Inflammatory macrophage (primary cell): ENCODE measurements at regions not wholly inside any gene's neighbourhood (a gene's known extent, or its start where the extent isn't known, plus 50 kb on each side); places are given as distances from the start of the nearest gene placed in this dataset.
"Not testable (repeated sequence)": the region's sequence is repeated elsewhere in the genome, so short reads cannot be mapped to it uniquely, and the experiment has no call there.

Experiments used
- DNase-seq, 2 donors: peaks; one replicate each; pipeline ENCODE4 v3.0.0-alpha.2; 2020 to 2022

- DNase-seq, result no peak
These were observed 786.6 kb upstream of the RGS18 start for GRCh38 chr1:191371626-191372025.

- no peak for DNase-seq
These were observed 770.0 kb upstream of the RGS18 start for GRCh38 chr1:191388283-191388682.

- DNase-seq, result no peak
These were observed 761.6 kb upstream of the RGS18 start for GRCh38 chr1:191396622-191397021.

GRCh38 chr1:191398551-191398950, 759.7 kb upstream of the RGS18 start:
- DNase-seq, result no peak

GRCh38 chr1:191405417-191405816, 752.8 kb upstream of the RGS18 start:
- DNase-seq, result no peak

GRCh38 chr1:191414981-191415640, 743.2 kb upstream of the RGS18 start:
- DNase-seq, result no peak

GRCh38 chr1:191419842-191420241, 738.4 kb upstream of the RGS18 start:
- no peak for DNase-seq

- no peak for DNase-seq
These were observed 730.7 kb upstream of the RGS18 start for GRCh38 chr1:191427593-191427992.

- DNase-seq, result no peak
These were observed 725.4 kb upstream of the RGS18 start for GRCh38 chr1:191432817-191433216.

GRCh38 chr1:191438979-191439378, 719.3 kb upstream of the RGS18 start:
- no peak for DNase-seq

- DNase-seq, result not testable (repeated sequence)
These were observed 710.0 kb upstream of the RGS18 start for GRCh38 chr1:191448279-191448678.

- DNase-seq, result no peak
These were observed 705.7 kb upstream of the RGS18 start for GRCh38 chr1:191452586-191452985.

GRCh38 chr1:191453487-191453886, 704.8 kb upstream of the RGS18 start:
- no peak for DNase-seq

- no peak for DNase-seq
These were observed 700.4 kb upstream of the RGS18 start for GRCh38 chr1:191457889-191458288.

- DNase-seq, result no peak
These were observed 698.0 kb upstream of the RGS18 start for GRCh38 chr1:191460234-191460633.

- DNase-seq, result no peak
These were observed 674.3 kb upstream of the RGS18 start for GRCh38 chr1:191483988-191484387.

- no peak for DNase-seq
These were observed 668.0 kb upstream of the RGS18 start for GRCh38 chr1:191490303-191490702.

GRCh38 chr1:191495040-191495439, 663.2 kb upstream of the RGS18 start:
- no peak for DNase-seq

GRCh38 chr1:191498318-191498717, 659.9 kb upstream of the RGS18 start:
- DNase-seq, result no peak

GRCh38 chr1:191498825-191499224, 659.4 kb upstream of the RGS18 start:
- DNase-seq, result no peak

- DNase-seq, result no peak
These were observed 653.3 kb upstream of the RGS18 start for GRCh38 chr1:191504999-191505398.

- no peak for DNase-seq
These were observed 650.0 kb upstream of the RGS18 start for GRCh38 chr1:191508239-191508638.

- DNase-seq, result not testable (repeated sequence)
These were observed 646.8 kb upstream of the RGS18 start for GRCh38 chr1:191511480-191511879.

GRCh38 chr1:191517826-191518225, 640.4 kb upstream of the RGS18 start:
- DNase-seq, result no peak

- no peak for DNase-seq
These were observed 638.7 kb upstream of the RGS18 start for GRCh38 chr1:191519519-191519918.
